Endodermal cell (in vitro differentiated cells): ENCODE measurements at regions not wholly inside any gene's neighbourhood (a gene's known extent, or its start where the extent isn't known, plus 50 kb on each side); places are given as distances from the start of the nearest gene placed in this dataset.

ENCODE experiments used
- DNase-seq: peaks from one replicate; pipeline ENCODE4 v3.0.0-alpha.2; 2017
- H3K27ac ChIP-seq: 2 replicates; pipeline ENCODE4 v1.5.1; 2013; ENCODE audit warnings: mild to moderate bottlenecking, low read depth, low read length, moderate library complexity
- H3K27me3 ChIP-seq: 2 replicates; pipeline ENCODE4 v1.6.1; 2013; ENCODE audit warnings: mild to moderate bottlenecking, low read length, moderate library complexity; ENCODE audit not compliant: insufficient read depth, control insufficient read depth, poor library complexity, severe bottlenecking
- H3K36me3 ChIP-seq: 2 replicates; pipeline ENCODE4 v1.7.0; 2013; ENCODE audit warnings: mild to moderate bottlenecking, low read length, moderate library complexity; ENCODE audit not compliant: control insufficient read depth, insufficient read depth
- H3K4me1 ChIP-seq: one replicate; pipeline ENCODE4 v1.7.0; 2013; ENCODE audit warnings: low read length; ENCODE audit not compliant: control insufficient read depth, insufficient read depth
- H3K4me3 ChIP-seq: 2 replicates; pipeline ENCODE4 v1.5.1; 2013; ENCODE audit warnings: mild to moderate bottlenecking, low read length, moderate library complexity
- H3K9ac ChIP-seq: 2 replicates; pipeline ENCODE4 v1.6.1; 2013; ENCODE audit warnings: mild to moderate bottlenecking, low read length, moderate library complexity; ENCODE audit not compliant: poor library complexity, severe bottlenecking; ENCODE audit errors: extremely low read depth
- H3K9me3 ChIP-seq: 2 replicates; pipeline ENCODE4 v1.6.1; 2013; ENCODE audit warnings: mild to moderate bottlenecking, low read length, moderate library complexity; ENCODE audit not compliant: control insufficient read depth
- H3K27ac Mint-ChIP-seq: 2 replicates; pipeline ENCODE4 v1.8.0; 2020; ENCODE audit warnings: mixed read lengths
- H3K27me3 Mint-ChIP-seq: 2 replicates; pipeline ENCODE4 v1.8.0; 2021; ENCODE audit warnings: mild to moderate bottlenecking, mixed read lengths; ENCODE audit not compliant: insufficient read depth
- H3K36me3 Mint-ChIP-seq: 2 replicates; pipeline ENCODE4 v1.8.0; 2020; ENCODE audit warnings: low read depth, mixed read lengths
- H3K4me1 Mint-ChIP-seq: 2 replicates; pipeline ENCODE4 v1.8.0; 2020; ENCODE audit warnings: mixed read lengths
- H3K4me3 Mint-ChIP-seq: 2 replicates; pipeline ENCODE4 v1.8.0; 2020; ENCODE audit warnings: mild to moderate bottlenecking, moderate library complexity, mixed read lengths
- H3K9me3 Mint-ChIP-seq: 2 replicates; pipeline ENCODE4 v1.8.0; 2020; ENCODE audit warnings: mild to moderate bottlenecking, mixed read lengths
- CTCF ChIP-seq: fragments of 200-600 bp; sonication (generic); conservative IDR thresholded peaks from 2 replicates; pipeline ENCODE4 v1.5.0; 2021; ENCODE audit warnings: antibody characterized with exemption, mild to moderate bottlenecking
- WGBS, 2 experiments: methylation state at CpG; one replicate each; pipeline versions ENCODE4 v1.1.5 to v1.1.7; 2013; ENCODE audit warnings: missing lambda C conversion rate in 2 of 2, mixed read lengths in 1 of 2; ENCODE audit not compliant: insufficient coverage in 1 of 2, insufficient read length in 1 of 2; 5-methylcytosine and 5-hydroxymethylcytosine counted together

GRCh38 chr6:1238040-1238439, 73.9 kb upstream of the FOXQ1 start:
- H3K9me3 Mint-ChIP-seq, result no peaks in the 10 kb centered on the region
- peaks cover 14% of the 10 kb centered on the region for H3K27me3 ChIP-seq
- no peaks in the 10 kb centered on the region for H3K36me3 Mint-ChIP-seq
- no peak overlapping the region for H3K9ac ChIP-seq
- no peak for TF ChIP-seq CTCF
- no peak overlapping the region for H3K4me3 Mint-ChIP-seq
- 92% methylated on average over 3 to 8 of the region's 8 CpGs for WGBS, 2 experiments
- H3K27me3 Mint-ChIP-seq, result peaks cover 36% of the 10 kb centered on the region
- peaks cover 10% of the 10 kb centered on the region for H3K4me1 Mint-ChIP-seq
- DNase-seq, result no peak
- H3K4me3 ChIP-seq, result no peak overlapping the region
- no peaks in the 10 kb centered on the region for H3K9me3 ChIP-seq
- H3K4me1 ChIP-seq, result no peaks in the 10 kb centered on the region
- no peaks in the 10 kb centered on the region for H3K36me3 ChIP-seq
- no peak overlapping the region for H3K27ac ChIP-seq
- H3K27ac Mint-ChIP-seq, result no peak overlapping the region

DNA sequence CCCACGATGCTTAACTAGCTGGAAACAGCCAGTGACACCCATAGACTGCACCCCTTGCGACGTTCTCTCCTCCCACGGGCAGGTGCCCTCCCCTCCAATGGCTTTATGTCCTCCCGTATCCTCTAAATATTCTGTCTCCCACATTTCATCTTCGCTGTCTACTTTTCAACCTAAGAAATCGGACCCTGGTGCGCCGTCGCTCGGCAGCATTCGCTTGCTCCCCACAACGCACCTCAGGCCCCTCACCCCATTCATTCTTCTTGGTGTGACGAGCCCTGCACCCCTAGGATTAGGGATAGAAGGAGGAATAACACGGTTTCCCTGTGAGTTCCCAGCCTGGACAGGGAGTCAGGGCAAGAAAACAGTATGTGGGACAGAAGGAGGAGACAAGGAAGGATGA, 74.3 kb upstream of the FOXQ1 start:
- 94% methylated on average over 12 to 15 of the region's 15 CpGs for WGBS, 2 experiments
- H3K4me3 Mint-ChIP-seq, result no peak overlapping the region
- peaks cover 7% of the 10 kb centered on the region for H3K4me1 Mint-ChIP-seq
- no peaks in the 10 kb centered on the region for H3K36me3 ChIP-seq
- H3K4me1 ChIP-seq, result no peaks in the 10 kb centered on the region
- no peaks in the 10 kb centered on the region for H3K9me3 ChIP-seq
- H3K36me3 Mint-ChIP-seq, result no peaks in the 10 kb centered on the region
- DNase-seq, result no peak
- peaks cover 40% of the 10 kb centered on the region for H3K27me3 Mint-ChIP-seq
- no peak overlapping the region for H3K4me3 ChIP-seq
- H3K27ac ChIP-seq, result no peak overlapping the region
- no peaks in the 10 kb centered on the region for H3K9me3 Mint-ChIP-seq
- no peak overlapping the region for H3K9ac ChIP-seq
- no peak overlapping the region for H3K27ac Mint-ChIP-seq
- H3K27me3 ChIP-seq, result peaks cover 14% of the 10 kb centered on the region
- no peak for TF ChIP-seq CTCF

GRCh38 chr6:1235825-1236224, 76.1 kb upstream of the FOXQ1 start:
- Mint-ChIP-seq H3K27ac (no peak overlapping the region), H3K36me3 (no peaks in the 10 kb centered on the region), H3K9me3 (no peaks in the 10 kb centered on the region), H3K27me3 (peaks cover 47% of the 10 kb centered on the region), H3K4me1 (peaks cover 22% of the 10 kb centered on the region), H3K4me3 (no peak overlapping the region)
- TF ChIP-seq CTCF, result no peak
- no peak overlapping the region for H3K27ac ChIP-seq
- H3K4me1 ChIP-seq, result peaks cover 10% of the 10 kb centered on the region
- H3K9me3 ChIP-seq, result no peaks in the 10 kb centered on the region
- WGBS, 2 experiments, result 92 to 97% methylated on average over 5 to 6 of the region's 6 CpGs
- H3K36me3 ChIP-seq, result no peaks in the 10 kb centered on the region
- H3K27me3 ChIP-seq, result peaks cover 14% of the 10 kb centered on the region
- no peak for DNase-seq
- no peak overlapping the region for H3K4me3 ChIP-seq
- H3K9ac ChIP-seq, result no peak overlapping the region
